HepG2 (cell line): ENCODE measurements at regions not wholly inside any gene's neighbourhood (a gene's known extent, or its start where the extent isn't known, plus 50 kb on each side); places are given as distances from the start of the nearest gene placed in this dataset.
A peak's percentile ranks its signal among the peaks of the same experiment; 100 is the strongest.

Experiments
- ATAC-seq: fragments of 200-7000 bp; cut with Tn5 transposase; 3 replicates; pipeline ENCODE4 v1.9.1; 2020; ENCODE audit warnings: mild to moderate bottlenecking, moderate library complexity
- BruUV-seq: library from RNA; stranded (reverse); fragments of 400-500 nt; replicated peaks from 2 replicates; lab custom pipeline; 2021; lab: Mats Ljungman, UMichigan
- CTCF ChIA-PET: fragments of 300-600 bp; formaldehyde crosslinking; extraction: SDS; loops from one replicate; lab custom pipeline; 2021; ENCODE audit warnings: low total read pairs, inconsistent platforms, low intra/inter-chr PET ratio; lab: Yijun Ruan, JAX
- POLR2A ChIA-PET: fragments of 350-600 bp; sonication (Branson Sonifier 250); formaldehyde crosslinking; loops from one replicate; lab custom pipeline; 2020; ENCODE audit warnings: antibody characterized with exemption, inconsistent platforms; lab: Yijun Ruan, JAX
- DNase-seq: peaks from one replicate; pipeline ENCODE4 v3.0.0-alpha.2; 2015; ENCODE audit warnings: low spot score
- FAIRE-seq: peaks from 3 replicates; lab custom pipeline; 2011; peaks lifted over from hg19 to GRCh38; lab: Jason Lieb, UNC
- H2AFZ ChIP-seq: one replicate; pipeline ENCODE4 v1.6.1; 2011; ENCODE audit warnings: low read length, inconsistent platforms
- H3K27ac ChIP-seq: fragments of 300-600 bp; 3 replicates; pipeline ENCODE4 v1.8.0; 2011; ENCODE audit warnings: mixed run types, mild to moderate bottlenecking, mixed read lengths, low read length, inconsistent platforms; ENCODE audit not compliant: insufficient read depth; ENCODE audit errors: extremely low read length
- H3K27me3 ChIP-seq, 2 experiments: fragments of 200-600 bp in 1 of 2; 2 replicates in 1 of 2; 3 replicates in 1 of 2; pipeline versions ENCODE4 v1.6.0 to v1.8.0; 2011; ENCODE audit warnings: low read length in 2 of 2, mild to moderate bottlenecking in 2 of 2, moderate library complexity in 2 of 2, inconsistent platforms in 1 of 2; ENCODE audit not compliant: insufficient read depth in 2 of 2, control insufficient read depth in 1 of 2
- H3K36me3 ChIP-seq, 2 experiments: fragments of 200-600 bp in 1 of 2; replicated peaks in 1 of 2; 2 replicates in 1 of 2; 3 replicates in 1 of 2; pipeline versions ENCODE4 v1.5.1 to v1.8.0; 2011; ENCODE audit warnings: low read length in 2 of 2, inconsistent platforms in 1 of 2; ENCODE audit not compliant: insufficient read depth in 2 of 2, control insufficient read depth in 1 of 2
- H3K4me1 ChIP-seq: 2 replicates; pipeline ENCODE4 v1.5.1; 2012; ENCODE audit warnings: low read length, inconsistent platforms; ENCODE audit not compliant: insufficient read depth
- H3K4me2 ChIP-seq: 2 replicates; pipeline ENCODE4 v1.6.0; 2011; ENCODE audit warnings: low read depth, low read length, inconsistent platforms
- H3K4me3 ChIP-seq, 3 experiments: fragments of 200-600 bp in 1 of 3; sonication (generic), shearing (Covaris generic) in 1 of 3; replicated peaks in 1 of 3; 2 replicates each; pipeline ENCODE4 v1.5.1; 2011 to 2016; ENCODE audit warnings: low read length in 3 of 3, inconsistent platforms in 2 of 3, low read depth in 2 of 3, mild to moderate bottlenecking in 2 of 3, control low read depth in 1 of 3, mixed read lengths in 1 of 3; ENCODE audit not compliant: insufficient read depth in 1 of 3
- H3K79me2 ChIP-seq: one replicate; pipeline ENCODE4 v1.6.1; 2011; ENCODE audit warnings: low read length, inconsistent platforms; ENCODE audit not compliant: insufficient read depth
- H3K9ac ChIP-seq: 2 replicates; pipeline ENCODE4 v1.6.0; 2011; ENCODE audit warnings: mild to moderate bottlenecking, low read depth, low read length, inconsistent platforms; ENCODE audit not compliant: insufficient read depth
- H3K9me3 ChIP-seq: 2 replicates; pipeline ENCODE4 v1.5.1; 2012; ENCODE audit warnings: mild to moderate bottlenecking, low read length
- H4K20me1 ChIP-seq: 2 replicates; pipeline ENCODE4 v1.6.0; 2011; ENCODE audit warnings: inconsistent platforms, mild to moderate bottlenecking, low read length, moderate library complexity; ENCODE audit not compliant: insufficient read depth
- ELK4 ChIP-seq: sonication (generic); formaldehyde crosslinking; IDR thresholded peaks from 2 replicates; pipeline ENCODE4 v1.9.0; 2021; ENCODE audit warnings: missing genetic modification reagents, borderline replicate concordance
- MAFF ChIP-seq: IDR thresholded peaks from 2 replicates; pipeline ENCODE4 v1.6.1; 2011; ENCODE audit warnings: low read depth, low read length, improper control_type of control experiment
- MAFK ChIP-seq, 2 experiments: IDR thresholded peaks in 1 of 2; conservative IDR thresholded peaks in 1 of 2; 2 replicates each; pipeline ENCODE4 v1.6.1; 2011; ENCODE audit warnings: improper control_type of control experiment in 2 of 2, low read length in 2 of 2
- TARDBP ChIP-seq: sonication (generic); formaldehyde crosslinking; IDR thresholded peaks from 2 replicates; pipeline ENCODE4 v1.8.0; 2022; ENCODE audit warnings: mild to moderate bottlenecking, missing genetic modification reagents
- ZBTB33 ChIP-seq: sonication (generic); formaldehyde crosslinking; IDR thresholded peaks from 2 replicates; pipeline ENCODE4 v1.4.0; 2020; ENCODE audit warnings: missing genetic modification reagents
- ZNF451 ChIP-seq: sonication (generic); formaldehyde crosslinking; IDR thresholded peaks from 2 replicates; pipeline ENCODE4 v1.5.0; 2020; ENCODE audit warnings: mild to moderate bottlenecking, missing genetic modification reagents
- ZSCAN9 ChIP-seq: IDR thresholded peaks from 2 replicates; pipeline ENCODE4 v1.6.1; 2016; ENCODE audit warnings: borderline replicate concordance
- WGBS: methylation state at CpG from one replicate; pipeline ENCODE4 v1.1.6; 2017; ENCODE audit warnings: low lambda C conversion rate; 5-methylcytosine and 5-hydroxymethylcytosine counted together
- in situ Hi-C: cut with HindIII; loops from 2 replicates; pipeline ENCODE4 v1.10.0; 2017; ENCODE audit warnings: low pct_unique_long_range_greater_than_20kb; ENCODE audit not compliant: extremely low pct_ligation_motif_present
- intact Hi-C: fragments of 100-400 bp; cut with micrococcal nuclease; formaldehyde crosslinking; loops from one replicate; pipeline ENCODE4 v1.10.0; 2022; ENCODE audit not compliant: unreplicated experiment

GRCh38 chr11:90601261-90601660 lies 378.4 kb upstream of the CHORDC1 start:
- Histone ChIP-seq H3K27ac (no peak overlapping the region), H3K4me2 (no peak overlapping the region), H3K79me2 (no peaks in the 10 kb centered on the region), H3K9me3 (peaks cover 14% of the 10 kb centered on the region), H3K4me3 (no peak overlapping the region), H3K4me1 (no peaks in the 10 kb centered on the region), H3K27me3 (no peaks in the 10 kb centered on the region), H4K20me1 (no peaks in the 10 kb centered on the region), H3K9ac (no peak overlapping the region), H3K36me3 (no peaks in the 10 kb centered on the region), H2AFZ (no peak overlapping the region)
- in situ Hi-C loops (no loop called here), intact Hi-C loops (no loop called here)
- ChIA-PET CTCF (no interaction called here), POLR2A (no interaction called here)
- 31% methylated on average over 1 of the region's 1 CpG for WGBS
- FAIRE-seq = no peak
- ATAC-seq = no peak
- DNase-seq = no peak
- no peak for TF ChIP-seq ZNF451 (CRISPR knock-in tag)
- peak; percentile 49; the same call in 1 of the 2 replicates for TF ChIP-seq MAFF
- TF ChIP-seq ZBTB33 (CRISPR knock-in tag) = no peak
- TF ChIP-seq MAFK (conservative IDR thresholded peaks at IDR 0.05 in 1 of 2, IDR thresholded peaks at IDR 0.05 in 1 of 2; ENCODE audit: low read length in 2 of 2) = peak; percentile 40 to 64; a peak in 3 of 4 replicates
- TF ChIP-seq ELK4 (CRISPR knock-in tag) = no peak
- TF ChIP-seq ZSCAN9 (CRISPR knock-in tag) = no peak
- TF ChIP-seq TARDBP = no peak
- no TSS peak for BruUV-seq
